ENCODE measurements at regions not wholly inside any gene's neighbourhood (a gene's known extent, or its start where the extent isn't known, plus 50 kb on each side); places are given as distances from the start of the nearest gene placed in this dataset.

- CTCF ChIA-PET = interaction anchor here (0.5 to 8.9 kb wide), 31 partner anchors 10 to 546 kb away, joined by 3 to 123 read pairs (median 4); partner anchors contain the start of genes ALAD, C9orf43 and POLE3
Observed at GRCh38 chr9:113656771-113657670, 193.5 kb downstream of the RGS3 start.

GRCh38 chr9:113657765-113658544, 194.4 kb downstream of the RGS3 start:
- Mint-ChIP-seq H3K27me3 (peaks cover 25% of the 10 kb centered on the region), H3K27ac (no peak overlapping the region), H3K36me3 (ENCODE audit: low read depth) (no peaks in the 10 kb centered on the region), H3K4me1 (peaks cover 9% of the 10 kb centered on the region), H3K9me3 (no peaks in the 10 kb centered on the region), H3K4me3 (no peak overlapping the region)
- ChIA-PET POLR2A (no interaction called here), CTCF (interaction anchor here (0.6 to 8.9 kb wide), 35 partner anchors 8 to 547 kb away, joined by 3 to 123 read pairs (median 4); partner anchors contain the start of genes ALAD, C9orf43 and POLE3)
- DNase-seq = peak; percentile 79

More at GRCh38 chr9:113656771-113657670, 193.5 kb downstream of the RGS3 start:
- Mint-ChIP-seq H3K27ac (no peak overlapping the region), H3K36me3 (ENCODE audit: low read depth) (no peaks in the 10 kb centered on the region), H3K4me3 (no peak overlapping the region), H3K4me1 (peaks cover 9% of the 10 kb centered on the region), H3K27me3 (peaks cover 25% of the 10 kb centered on the region), H3K9me3 (no peaks in the 10 kb centered on the region)
- POLR2A ChIA-PET = no interaction called here
- DNase-seq = no peak

- Mint-ChIP-seq H3K9me3 (no peaks in the 10 kb centered on the region), H3K4me3 (no peak overlapping the region), H3K36me3 (ENCODE audit: low read depth) (no peaks in the 10 kb centered on the region), H3K27ac (no peak overlapping the region), H3K27me3 (peaks cover 25% of the 10 kb centered on the region), H3K4me1 (peaks cover 9% of the 10 kb centered on the region)
- ChIA-PET CTCF (interaction anchor here (0.6 to 8.9 kb wide), 30 partner anchors 9 to 546 kb away, joined by 3 to 123 read pairs (median 4); partner anchors contain the start of genes ALAD, C9orf43 and POLE3), POLR2A (no interaction called here)
- DNase-seq = no peak
Observed at GRCh38 chr9:113658545-113658895, 195.0 kb downstream of the RGS3 start.

DNA sequence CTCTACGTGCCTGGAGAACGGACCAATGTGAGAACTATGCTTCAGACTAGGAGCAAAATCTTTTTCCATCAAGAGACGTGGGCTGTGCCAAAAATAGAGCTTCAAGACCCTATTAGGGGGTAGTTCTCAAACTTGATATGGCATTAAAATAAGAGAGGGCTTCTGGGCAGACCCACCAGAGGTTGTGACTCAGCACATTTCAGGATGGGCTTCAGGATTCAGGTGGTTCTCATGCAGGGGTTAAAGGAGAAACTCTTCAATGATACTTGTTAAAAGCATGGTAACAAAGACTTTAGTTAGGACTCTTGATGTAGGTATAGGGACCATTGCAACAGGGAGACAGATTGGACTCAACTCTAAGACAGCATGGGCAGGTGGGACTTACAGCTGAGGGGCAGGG, 195.5 kb downstream of the RGS3 start:
- H3K27me3 Mint-ChIP-seq = peaks cover 25% of the 10 kb centered on the region
- ChIA-PET CTCF (interaction anchor here (1.1 to 8.9 kb wide), 13 partner anchors 13 to 546 kb away, joined by 3 to 123 read pairs (median 5); partner anchors contain the start of genes ALAD, C9orf43 and POLE3), POLR2A (no interaction called here)
- no peak overlapping the region for H3K4me3 Mint-ChIP-seq
- no peak for DNase-seq
- H3K36me3 Mint-ChIP-seq (ENCODE audit: low read depth) = no peaks in the 10 kb centered on the region
- H3K9me3 Mint-ChIP-seq = no peaks in the 10 kb centered on the region
- no peak overlapping the region for H3K27ac Mint-ChIP-seq
- H3K4me1 Mint-ChIP-seq = peaks cover 9% of the 10 kb centered on the region

DNA sequence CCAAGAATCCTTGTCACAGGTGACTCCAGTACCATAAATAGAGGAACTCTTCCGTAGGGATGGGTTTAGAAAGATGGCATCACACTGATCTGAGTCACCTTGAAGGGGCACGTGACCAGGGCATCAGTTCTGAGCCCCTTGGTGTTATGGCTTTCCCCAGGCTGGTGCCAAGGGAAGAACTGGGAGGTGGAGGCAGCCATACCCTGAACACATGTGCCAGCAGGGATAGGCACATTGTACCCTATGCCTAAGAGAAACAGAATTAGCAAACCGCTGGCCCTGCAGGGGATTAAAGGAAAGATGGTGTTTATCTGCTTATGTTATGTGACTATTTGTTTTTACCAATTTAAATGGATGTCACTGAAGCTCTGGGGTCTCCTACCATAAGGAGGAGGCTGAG, 196.2 kb downstream of the RGS3 start:
- Mint-ChIP-seq H3K4me1 (peaks cover 9% of the 10 kb centered on the region), H3K4me3 (no peak overlapping the region), H3K9me3 (no peaks in the 10 kb centered on the region), H3K27me3 (peaks cover 25% of the 10 kb centered on the region), H3K27ac (no peak overlapping the region), H3K36me3 (ENCODE audit: low read depth) (no peaks in the 10 kb centered on the region)
- no peak for DNase-seq
- POLR2A ChIA-PET = no interaction called here
- CTCF ChIA-PET = interaction anchor here (1.5 to 8.9 kb wide), 2 partner anchors 72 to 249 kb away, joined by 3 to 123 read pairs; partner anchors contain the start of genes C9orf43 and POLE3

- H3K27ac Mint-ChIP-seq = no peak overlapping the region
- CTCF ChIA-PET = interaction anchor here (8.9 kb wide), 1 partner anchor 73 kb away, joined by 123 read pairs; no protein-coding TSS in a partner anchor
- H3K27me3 Mint-ChIP-seq = peaks cover 25% of the 10 kb centered on the region
- no peak overlapping the region for H3K4me3 Mint-ChIP-seq
- POLR2A ChIA-PET = no interaction called here
- no peak for DNase-seq
- H3K9me3 Mint-ChIP-seq = no peaks in the 10 kb centered on the region
- no peaks in the 10 kb centered on the region for H3K36me3 Mint-ChIP-seq (ENCODE audit: low read depth)
- H3K4me1 Mint-ChIP-seq = peaks cover 6% of the 10 kb centered on the region
Observed at GRCh38 chr9:113660196-113660595, 196.7 kb downstream of the RGS3 start.

- POLR2A ChIA-PET = no interaction called here
- H3K27ac Mint-ChIP-seq = no peak overlapping the region
- peaks cover 2% of the 10 kb centered on the region for H3K4me1 Mint-ChIP-seq
- no peak overlapping the region for H3K4me3 Mint-ChIP-seq
- peaks cover 25% of the 10 kb centered on the region for H3K27me3 Mint-ChIP-seq
- DNase-seq = no peak
- CTCF ChIA-PET = interaction anchor here (8.9 kb wide), 1 partner anchor 74 kb away, joined by 123 read pairs; no protein-coding TSS in a partner anchor
- no peaks in the 10 kb centered on the region for H3K36me3 Mint-ChIP-seq (ENCODE audit: low read depth)
- H3K9me3 Mint-ChIP-seq = no peaks in the 10 kb centered on the region
Observed at GRCh38 chr9:113661074-113661473, 197.5 kb downstream of the RGS3 start.

GRCh38 chr9:113664181-113664875, 200.8 kb downstream of the RGS3 start:
- CTCF ChIA-PET = interaction anchor here (2.1 kb wide), 1 partner anchor 10 kb away, joined by 6 read pairs; no protein-coding TSS in a partner anchor
- Mint-ChIP-seq H3K27ac (no peak overlapping the region), H3K4me1 (no peaks in the 10 kb centered on the region), H3K9me3 (no peaks in the 10 kb centered on the region), H3K36me3 (ENCODE audit: low read depth) (no peaks in the 10 kb centered on the region), H3K27me3 (peaks cover 19% of the 10 kb centered on the region), H3K4me3 (no peak overlapping the region)
- DNase-seq = no peak
- POLR2A ChIA-PET = no interaction called here

GRCh38 chr9:113665064-113665463, 201.5 kb downstream of the RGS3 start:
- POLR2A ChIA-PET = no interaction called here

GRCh38 chr9:113665756-113666155, 202.2 kb downstream of the RGS3 start:
- peaks cover 5% of the 10 kb centered on the region for H3K4me1 Mint-ChIP-seq
- no peaks in the 10 kb centered on the region for H3K36me3 Mint-ChIP-seq (ENCODE audit: low read depth)
- peaks cover 6% of the 10 kb centered on the region for H3K27me3 Mint-ChIP-seq
- no peak overlapping the region for H3K4me3 Mint-ChIP-seq
- CTCF ChIA-PET = interaction anchor here (0.6 to 1.0 kb wide), 2 partner anchors 39 to 759 kb away, joined by 3 read pairs; no protein-coding TSS in a partner anchor
- H3K9me3 Mint-ChIP-seq = no peaks in the 10 kb centered on the region
- POLR2A ChIA-PET = no interaction called here
- DNase-seq = no peak
- no peak overlapping the region for H3K27ac Mint-ChIP-seq

More at GRCh38 chr9:113665064-113665463, 201.5 kb downstream of the RGS3 start:
- no peaks in the 10 kb centered on the region for H3K9me3 Mint-ChIP-seq
- peaks cover 12% of the 10 kb centered on the region for H3K27me3 Mint-ChIP-seq
- peaks cover 5% of the 10 kb centered on the region for H3K4me1 Mint-ChIP-seq
- H3K36me3 Mint-ChIP-seq (ENCODE audit: low read depth) = no peaks in the 10 kb centered on the region
- CTCF ChIA-PET = interaction anchor here (2.1 kb wide), 1 partner anchor 10 kb away, joined by 6 read pairs; no protein-coding TSS in a partner anchor
- no peak overlapping the region for H3K4me3 Mint-ChIP-seq
- no peak overlapping the region for H3K27ac Mint-ChIP-seq
- no peak for DNase-seq

GRCh38 chr9:113668061-113668460, 204.5 kb downstream of the RGS3 start:
- peaks cover 5% of the 10 kb centered on the region for H3K4me1 Mint-ChIP-seq
- no peaks in the 10 kb centered on the region for H3K27me3 Mint-ChIP-seq
- POLR2A ChIA-PET = no interaction called here
- H3K27ac Mint-ChIP-seq = no peak overlapping the region
- CTCF ChIA-PET = interaction anchor here (0.6 to 2.0 kb wide), 2 partner anchors 10 to 109 kb away, joined by 3 to 11 read pairs; no protein-coding TSS in a partner anchor
- no peaks in the 10 kb centered on the region for H3K36me3 Mint-ChIP-seq (ENCODE audit: low read depth)
- H3K4me3 Mint-ChIP-seq = no peak overlapping the region
- no peak for DNase-seq
- H3K9me3 Mint-ChIP-seq = no peaks in the 10 kb centered on the region

DNA sequence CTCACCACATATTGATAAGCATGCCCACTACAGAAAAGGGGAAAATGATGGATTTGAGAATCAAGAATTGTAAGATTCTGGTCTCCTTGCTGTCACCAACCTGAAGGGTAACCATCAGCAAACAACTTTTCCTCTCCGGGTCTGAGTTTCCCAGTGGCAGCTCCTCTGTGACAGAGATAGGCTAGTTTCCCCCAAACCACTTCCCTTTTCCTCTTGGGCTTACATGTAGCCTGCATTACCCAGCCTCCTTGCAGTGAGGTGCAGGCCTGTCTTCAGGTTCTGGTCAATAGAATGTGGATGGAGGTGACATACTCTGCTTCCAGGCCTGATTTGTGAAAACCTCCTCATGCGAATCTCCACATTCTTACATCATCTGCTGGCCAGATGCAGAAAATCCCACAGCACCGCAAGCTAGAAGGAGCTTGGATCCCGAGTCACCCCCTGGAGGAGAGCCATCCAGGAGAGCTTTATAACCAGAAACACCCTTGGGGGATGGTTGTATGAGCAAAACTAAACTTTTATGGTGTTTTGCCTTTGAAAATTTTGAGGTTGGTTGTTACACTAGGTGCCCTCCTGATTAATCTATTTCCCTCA, 206.1 kb downstream of the RGS3 start:
- Mint-ChIP-seq H3K4me3 (no peak overlapping the region), H3K27me3 (no peaks in the 10 kb centered on the region), H3K4me1 (peaks cover 5% of the 10 kb centered on the region), H3K36me3 (ENCODE audit: low read depth) (no peaks in the 10 kb centered on the region), H3K27ac (no peak overlapping the region), H3K9me3 (no peaks in the 10 kb centered on the region)
- ChIA-PET CTCF (interaction anchor here (1.0 to 1.3 kb wide), 2 partner anchors 12 to 78 kb away, joined by 3 to 4 read pairs; no protein-coding TSS in a partner anchor), POLR2A (no interaction called here)
- DNase-seq = no peak
